ENCODE measurements at regions not wholly inside any gene's neighbourhood (a gene's known extent, or its start where the extent isn't known, plus 50 kb on each side); places are given as distances from the start of the nearest gene placed in this dataset.

DNA sequence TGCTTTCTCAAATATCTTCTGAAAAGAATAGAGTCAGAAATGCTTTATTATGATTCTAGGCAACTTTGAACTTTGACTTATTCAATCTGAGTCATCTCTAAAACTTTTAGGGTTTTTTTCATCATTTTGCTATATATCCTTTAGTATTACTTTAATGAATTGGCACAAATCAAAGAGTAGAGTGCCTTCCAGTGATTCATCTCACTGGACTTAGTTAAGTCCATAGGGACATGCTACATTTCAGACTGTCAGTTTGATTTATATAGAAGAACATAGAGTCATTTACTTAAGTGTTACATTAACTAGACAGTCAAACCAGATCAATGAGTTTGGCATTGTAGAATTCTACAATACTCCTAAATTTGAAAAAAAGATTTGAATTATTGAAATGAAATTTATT is 1235.7 kb upstream of the MAP3K7 start:
- H3K4me3 Mint-ChIP-seq (ENCODE audit: unreplicated experiment): no peak overlapping the region
- peaks cover 4% of the 10 kb centered on the region for H3K36me3 Mint-ChIP-seq (ENCODE audit: unreplicated experiment)
- H3K9me3 Mint-ChIP-seq (ENCODE audit: unreplicated experiment): no peaks in the 10 kb centered on the region
- no peaks in the 10 kb centered on the region for H3K27me3 Mint-ChIP-seq (ENCODE audit: unreplicated experiment)
- H3K4me1 Mint-ChIP-seq (ENCODE audit: low read depth, unreplicated experiment): peaks cover 9% of the 10 kb centered on the region
- TF ChIP-seq, protein P1, sequence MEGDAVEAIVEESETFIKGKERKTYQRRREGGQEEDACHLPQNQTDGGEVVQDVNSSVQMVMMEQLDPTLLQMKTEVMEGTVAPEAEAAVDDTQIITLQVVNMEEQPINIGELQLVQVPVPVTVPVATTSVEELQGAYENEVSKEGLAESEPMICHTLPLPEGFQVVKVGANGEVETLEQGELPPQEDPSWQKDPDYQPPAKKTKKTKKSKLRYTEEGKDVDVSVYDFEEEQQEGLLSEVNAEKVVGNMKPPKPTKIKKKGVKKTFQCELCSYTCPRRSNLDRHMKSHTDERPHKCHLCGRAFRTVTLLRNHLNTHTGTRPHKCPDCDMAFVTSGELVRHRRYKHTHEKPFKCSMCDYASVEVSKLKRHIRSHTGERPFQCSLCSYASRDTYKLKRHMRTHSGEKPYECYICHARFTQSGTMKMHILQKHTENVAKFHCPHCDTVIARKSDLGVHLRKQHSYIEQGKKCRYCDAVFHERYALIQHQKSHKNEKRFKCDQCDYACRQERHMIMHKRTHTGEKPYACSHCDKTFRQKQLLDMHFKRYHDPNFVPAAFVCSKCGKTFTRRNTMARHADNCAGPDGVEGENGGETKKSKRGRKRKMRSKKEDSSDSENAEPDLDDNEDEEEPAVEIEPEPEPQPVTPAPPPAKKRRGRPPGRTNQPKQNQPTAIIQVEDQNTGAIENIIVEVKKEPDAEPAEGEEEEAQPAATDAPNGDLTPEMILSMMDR (IDR thresholded peaks at IDR 0.05; ENCODE audit: partially characterized antibody, unreplicated experiment): no peak
- no peak for DNase-seq
- no peak overlapping the region for H3K27ac Mint-ChIP-seq (ENCODE audit: unreplicated experiment)

GRCh38 chr6:91816335-91816734 is 1229.5 kb upstream of the MAP3K7 start:
- TF ChIP-seq, protein P1 (IDR thresholded peaks at IDR 0.05; ENCODE audit: partially characterized antibody, unreplicated experiment): no peak
- Mint-ChIP-seq H3K36me3 (ENCODE audit: unreplicated experiment) (peaks cover 6% of the 10 kb centered on the region), H3K4me1 (ENCODE audit: low read depth, unreplicated experiment) (peaks cover 6% of the 10 kb centered on the region), H3K27me3 (ENCODE audit: unreplicated experiment) (peaks cover 2% of the 10 kb centered on the region), H3K4me3 (ENCODE audit: unreplicated experiment) (no peak overlapping the region), H3K27ac (ENCODE audit: unreplicated experiment) (no peak overlapping the region), H3K9me3 (ENCODE audit: unreplicated experiment) (no peaks in the 10 kb centered on the region)
- DNase-seq: no peak

DNA sequence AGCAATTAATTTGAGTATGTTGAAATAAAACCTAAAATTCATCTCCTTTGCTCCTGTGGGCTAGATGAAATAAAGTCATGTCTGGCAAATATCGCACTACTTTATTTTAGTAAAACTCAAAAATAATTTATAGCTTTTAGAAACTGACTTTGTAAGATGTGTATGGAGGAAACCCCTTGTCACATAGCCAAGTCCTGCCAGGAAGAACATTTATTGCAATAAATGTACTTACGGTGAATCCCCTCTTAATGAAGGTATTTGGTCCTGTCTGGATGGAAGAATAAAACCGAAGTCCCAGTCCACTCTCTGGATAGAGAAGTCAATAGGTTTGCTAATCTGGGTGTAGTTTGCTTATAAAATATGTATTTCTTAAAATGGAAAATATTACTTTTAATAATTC is 1226.8 kb upstream of the MAP3K7 start:
- no peaks in the 10 kb centered on the region for H3K9me3 Mint-ChIP-seq (ENCODE audit: unreplicated experiment)
- TF ChIP-seq, protein P1 (IDR thresholded peaks at IDR 0.05; ENCODE audit: partially characterized antibody, unreplicated experiment): no peak
- peaks cover 14% of the 10 kb centered on the region for H3K4me1 Mint-ChIP-seq (ENCODE audit: low read depth, unreplicated experiment)
- H3K36me3 Mint-ChIP-seq (ENCODE audit: unreplicated experiment): peaks cover 6% of the 10 kb centered on the region
- no peak for DNase-seq
- no peak overlapping the region for H3K4me3 Mint-ChIP-seq (ENCODE audit: unreplicated experiment)
- no peak overlapping the region for H3K27ac Mint-ChIP-seq (ENCODE audit: unreplicated experiment)
- peaks cover 2% of the 10 kb centered on the region for H3K27me3 Mint-ChIP-seq (ENCODE audit: unreplicated experiment)

GRCh38 chr6:91812596-91813274 is 1225.9 kb upstream of the MAP3K7 start:
- H3K4me3 Mint-ChIP-seq (ENCODE audit: unreplicated experiment): no peak overlapping the region
- peaks cover 2% of the 10 kb centered on the region for H3K27me3 Mint-ChIP-seq (ENCODE audit: unreplicated experiment)
- DNase-seq: no peak
- peaks cover 11% of the 10 kb centered on the region for H3K4me1 Mint-ChIP-seq (ENCODE audit: low read depth, unreplicated experiment)
- H3K27ac Mint-ChIP-seq (ENCODE audit: unreplicated experiment): no peak overlapping the region
- TF ChIP-seq, protein P1 (IDR thresholded peaks at IDR 0.05; ENCODE audit: partially characterized antibody, unreplicated experiment): no peak
- peaks cover 6% of the 10 kb centered on the region for H3K36me3 Mint-ChIP-seq (ENCODE audit: unreplicated experiment)
- H3K9me3 Mint-ChIP-seq (ENCODE audit: unreplicated experiment): no peaks in the 10 kb centered on the region

DNA sequence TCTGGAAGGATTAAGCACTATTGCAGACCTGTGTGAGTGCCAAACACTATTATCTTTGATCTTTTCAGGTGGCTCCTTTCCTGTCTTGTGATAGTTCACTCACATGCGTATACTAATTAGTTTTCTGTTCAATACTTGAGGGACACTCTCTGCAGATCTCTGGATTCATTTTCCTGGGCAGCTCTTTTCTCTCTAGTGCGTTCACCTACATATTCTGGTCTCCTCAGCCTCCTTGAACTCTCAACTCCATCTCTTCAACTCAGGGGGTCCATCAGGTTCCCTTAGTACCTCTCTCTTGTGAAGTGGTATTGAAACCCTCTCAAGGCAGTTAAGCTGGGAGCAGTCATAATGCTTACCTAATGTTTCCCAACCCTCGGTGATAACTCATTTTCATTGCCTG is 1218.1 kb upstream of the MAP3K7 start:
- DNase-seq: no peak
- H3K4me3 Mint-ChIP-seq (ENCODE audit: unreplicated experiment): no peak overlapping the region
- TF ChIP-seq, protein P1 (IDR thresholded peaks at IDR 0.05; ENCODE audit: partially characterized antibody, unreplicated experiment): no peak
- H3K36me3 Mint-ChIP-seq (ENCODE audit: unreplicated experiment): no peaks in the 10 kb centered on the region
- H3K27ac Mint-ChIP-seq (ENCODE audit: unreplicated experiment): no peak overlapping the region
- H3K4me1 Mint-ChIP-seq (ENCODE audit: low read depth, unreplicated experiment): no peaks in the 10 kb centered on the region
- no peaks in the 10 kb centered on the region for H3K9me3 Mint-ChIP-seq (ENCODE audit: unreplicated experiment)
- H3K27me3 Mint-ChIP-seq (ENCODE audit: unreplicated experiment): no peaks in the 10 kb centered on the region

Data from glutamatergic neuron (in vitro differentiated cells).